HG03095 (cell line): ENCODE measurements at regions not wholly inside any gene's neighbourhood (a gene's known extent, or its start where the extent isn't known, plus 50 kb on each side); places are given as distances from the start of the nearest gene placed in this dataset.

Experiments
- ATAC-seq: cut with Tn5 transposase; IDR thresholded peaks from one replicate; pipeline ENCODE4 v1.9.1; 2021; ENCODE audit warnings: moderate library complexity; ENCODE audit not compliant: unreplicated experiment

DNA sequence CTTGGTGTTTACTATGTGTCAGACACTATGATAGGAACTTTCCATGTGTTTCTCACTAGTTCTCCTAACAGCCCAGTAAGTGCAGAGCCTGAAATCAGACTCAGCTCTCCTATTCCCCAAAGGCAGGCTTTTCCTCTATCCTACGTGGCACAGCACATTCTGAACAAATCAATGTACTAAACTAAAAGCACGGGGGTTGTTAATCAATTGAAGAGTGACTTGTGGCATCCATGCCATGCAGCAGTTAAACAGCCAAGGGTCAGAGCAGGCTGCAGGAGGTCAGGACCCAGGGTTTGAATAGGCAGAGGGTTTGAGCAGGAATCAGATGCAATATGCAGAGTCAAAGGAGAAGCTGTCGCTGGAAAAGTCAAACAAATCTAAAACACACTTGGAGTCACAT, 289.7 kb upstream of the LDB2 start:
- no peak for ATAC-seq

DNA sequence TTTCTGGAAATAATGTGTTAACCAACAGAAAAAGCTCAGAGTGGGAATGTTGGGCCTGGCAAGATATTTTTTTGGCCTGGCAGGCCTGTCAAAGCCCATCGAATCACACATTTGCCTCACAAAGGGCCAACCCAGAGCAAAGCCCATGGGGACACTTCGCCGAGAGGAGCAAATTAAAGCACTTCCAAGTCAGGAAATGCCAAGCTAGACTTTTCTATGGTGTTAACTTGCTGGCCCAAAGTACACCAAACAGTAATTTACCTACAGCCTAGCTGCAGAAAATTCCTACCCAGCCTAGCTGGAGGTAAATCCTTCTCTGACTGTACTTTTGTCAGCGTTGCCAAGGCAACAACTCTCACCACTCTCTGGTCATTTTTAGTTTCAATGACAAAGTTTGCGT, 288.6 kb upstream of the LDB2 start:
- no peak for ATAC-seq

DNA sequence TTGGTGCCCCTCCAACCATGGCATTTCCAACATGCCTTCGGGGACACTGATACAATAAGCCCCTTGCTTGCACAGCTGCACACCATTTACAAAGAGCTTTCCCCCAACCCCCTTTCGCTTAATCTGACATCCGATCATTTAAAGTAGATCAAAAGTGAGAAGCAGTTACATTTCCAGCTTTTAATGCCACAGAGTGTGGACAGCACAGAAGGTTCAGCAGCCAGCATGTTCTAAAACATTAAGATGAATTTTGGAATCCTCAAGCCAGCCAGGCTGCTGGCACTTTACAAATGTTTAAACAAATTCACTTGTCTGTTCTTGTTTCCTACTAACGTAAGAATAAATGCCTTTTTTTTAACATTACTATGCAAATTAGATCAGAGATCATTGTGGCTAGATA, 284.4 kb upstream of the LDB2 start:
- no peak for ATAC-seq

DNA sequence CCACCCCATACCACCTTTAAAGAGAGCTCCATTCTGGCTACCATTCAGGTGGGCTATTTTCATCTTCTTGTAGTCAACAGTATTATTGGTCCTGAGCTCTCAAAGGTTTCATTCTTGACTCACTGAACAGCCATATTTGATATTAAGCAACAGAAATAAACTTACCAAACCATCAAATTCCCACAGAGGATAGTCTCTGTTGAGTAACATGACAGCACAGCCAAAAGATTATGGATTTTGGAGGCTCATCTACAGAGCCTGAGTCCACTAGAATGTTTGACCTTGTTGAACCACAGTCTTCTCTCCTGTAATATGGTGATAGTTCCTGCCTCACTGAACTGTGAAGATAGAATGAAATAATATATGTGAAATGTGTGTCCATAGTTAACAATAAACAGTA, 276.3 kb upstream of the LDB2 start:
- ATAC-seq = no peak

DNA sequence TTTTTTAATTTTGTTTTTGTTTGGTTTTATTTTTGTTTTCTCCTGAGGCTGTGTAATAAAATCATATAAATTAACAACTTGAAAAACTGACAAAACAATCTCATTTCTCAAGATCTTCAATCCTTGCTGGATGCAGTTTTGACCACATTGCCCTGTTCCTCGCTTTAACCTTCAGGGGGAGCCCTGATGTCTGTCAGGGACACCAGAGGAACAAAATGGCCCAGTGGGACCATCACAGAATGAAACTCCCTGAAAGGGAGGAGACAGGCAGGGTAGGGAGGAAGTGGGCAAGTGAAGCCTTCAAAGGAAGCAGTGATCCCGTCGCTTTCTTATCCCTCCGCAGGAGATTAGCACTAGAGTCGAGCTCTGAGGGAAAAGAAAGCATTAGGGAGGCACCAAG, 274.9 kb upstream of the LDB2 start:
- ATAC-seq = no peak

DNA sequence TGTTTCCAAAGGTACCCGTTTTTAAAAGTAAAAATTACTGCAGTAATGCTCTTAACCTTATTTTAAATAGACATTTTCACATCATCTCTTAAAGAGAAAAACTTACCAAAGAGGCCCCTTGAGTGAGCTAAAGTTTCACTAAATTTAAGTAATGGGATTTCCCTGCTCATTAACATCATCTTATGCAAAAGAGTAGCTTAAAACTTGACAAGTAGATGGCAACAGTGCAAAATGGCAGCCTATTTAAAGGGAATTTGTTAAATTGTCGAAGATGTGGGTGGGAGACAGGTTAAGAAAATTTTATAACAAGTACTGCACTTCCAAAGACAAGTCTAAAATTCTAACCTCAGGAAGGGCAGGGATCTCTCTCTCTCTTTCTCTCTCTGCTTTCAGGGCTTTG, 271.7 kb upstream of the LDB2 start:
- ATAC-seq = no peak

DNA sequence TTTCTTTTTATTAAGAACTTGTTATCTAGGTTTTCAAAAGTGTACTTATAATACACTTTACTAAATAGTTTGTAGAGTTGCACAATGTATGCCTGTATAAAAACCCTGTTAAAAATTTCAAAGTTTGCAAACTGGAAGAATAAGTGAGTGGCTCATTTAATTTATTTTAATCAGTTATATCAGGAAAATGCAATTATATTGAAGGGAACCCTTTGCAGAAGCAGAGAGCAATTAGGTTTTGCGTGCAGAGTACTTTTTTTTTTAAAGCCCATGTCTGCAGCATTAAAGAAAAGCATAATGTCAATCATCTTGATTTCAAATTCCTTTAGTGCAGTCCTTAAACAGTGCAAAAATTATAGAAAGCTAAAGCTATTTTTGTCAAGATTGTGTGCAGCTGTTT, 271.3 kb upstream of the LDB2 start:
- no peak for ATAC-seq

DNA sequence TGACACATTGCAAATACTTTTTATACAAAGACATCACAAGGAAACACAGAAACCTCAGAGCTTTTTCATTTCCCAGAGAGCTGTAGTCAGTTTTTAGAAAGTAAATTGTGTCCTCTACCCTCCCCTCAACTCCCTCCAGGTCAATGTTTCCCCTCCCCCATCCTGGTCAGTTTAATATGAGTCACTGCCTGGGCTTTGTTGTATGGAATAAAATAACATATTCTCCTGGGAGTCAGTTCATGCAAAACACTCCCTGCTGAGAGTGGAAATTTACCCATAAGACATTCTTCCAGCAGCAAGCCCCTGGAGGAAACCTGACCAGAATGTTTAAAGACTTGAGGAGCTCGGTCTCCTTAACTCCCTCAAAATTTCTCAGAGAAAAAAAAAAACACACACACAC, 270.1 kb upstream of the LDB2 start:
- ATAC-seq = no peak

DNA sequence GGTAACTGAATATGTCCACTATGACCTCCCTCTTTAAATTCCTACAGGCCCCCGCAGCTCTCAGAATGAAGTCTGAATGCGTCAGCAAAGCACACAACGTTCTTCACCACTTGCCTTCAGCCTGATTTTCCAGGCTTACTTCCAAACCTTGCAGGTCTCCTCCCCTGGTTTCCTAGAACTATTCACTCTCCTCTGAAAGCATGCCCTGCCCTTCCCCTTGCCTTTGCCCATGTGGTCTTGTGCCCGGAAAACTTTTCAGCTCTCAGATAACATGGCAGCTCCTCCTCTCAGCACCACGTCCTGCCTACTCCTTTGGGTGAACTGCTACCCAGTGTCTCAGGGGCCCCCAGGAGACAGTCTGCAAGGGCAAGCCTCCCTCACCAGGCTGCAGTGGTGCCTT, 268.5 kb upstream of the LDB2 start:
- ATAC-seq = no peak

DNA sequence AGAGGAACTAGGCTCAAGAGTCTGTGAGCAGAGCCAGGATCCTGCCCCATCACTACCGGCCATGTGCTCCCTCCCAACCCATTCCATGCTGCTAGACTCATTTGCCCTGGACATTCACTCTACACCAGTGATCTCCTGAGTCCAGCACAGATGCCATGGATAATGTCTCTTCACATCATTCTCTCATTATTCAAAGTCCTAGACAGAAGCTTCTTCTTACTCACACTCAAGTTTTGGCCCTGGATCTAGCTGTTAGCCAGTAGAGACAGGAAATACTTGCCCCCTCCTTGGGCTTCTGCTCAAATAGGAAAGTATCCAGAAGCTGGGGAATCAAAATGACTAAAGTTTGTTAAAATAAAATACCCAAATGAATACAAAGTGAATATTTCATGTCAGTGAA, 266.8 kb upstream of the LDB2 start:
- no peak for ATAC-seq

DNA sequence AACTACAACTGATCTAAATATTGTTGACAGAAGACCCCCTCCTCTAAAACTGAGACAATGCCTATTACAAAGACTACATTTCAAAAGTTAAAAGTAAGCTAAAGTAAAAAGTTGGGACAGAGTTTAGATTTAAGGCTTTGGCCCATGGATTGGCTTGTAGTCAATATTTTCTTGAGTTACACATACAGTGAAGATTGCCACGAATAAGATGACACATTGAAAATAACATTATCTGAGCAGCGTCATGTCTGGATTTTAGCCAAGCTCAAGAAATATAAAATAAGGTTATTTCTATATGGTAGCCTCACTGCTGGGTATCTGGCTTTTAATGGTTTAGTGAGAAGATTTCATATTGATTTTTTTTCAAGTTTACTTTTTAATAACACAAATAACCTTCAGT, 266.2 kb upstream of the LDB2 start:
- no peak for ATAC-seq

DNA sequence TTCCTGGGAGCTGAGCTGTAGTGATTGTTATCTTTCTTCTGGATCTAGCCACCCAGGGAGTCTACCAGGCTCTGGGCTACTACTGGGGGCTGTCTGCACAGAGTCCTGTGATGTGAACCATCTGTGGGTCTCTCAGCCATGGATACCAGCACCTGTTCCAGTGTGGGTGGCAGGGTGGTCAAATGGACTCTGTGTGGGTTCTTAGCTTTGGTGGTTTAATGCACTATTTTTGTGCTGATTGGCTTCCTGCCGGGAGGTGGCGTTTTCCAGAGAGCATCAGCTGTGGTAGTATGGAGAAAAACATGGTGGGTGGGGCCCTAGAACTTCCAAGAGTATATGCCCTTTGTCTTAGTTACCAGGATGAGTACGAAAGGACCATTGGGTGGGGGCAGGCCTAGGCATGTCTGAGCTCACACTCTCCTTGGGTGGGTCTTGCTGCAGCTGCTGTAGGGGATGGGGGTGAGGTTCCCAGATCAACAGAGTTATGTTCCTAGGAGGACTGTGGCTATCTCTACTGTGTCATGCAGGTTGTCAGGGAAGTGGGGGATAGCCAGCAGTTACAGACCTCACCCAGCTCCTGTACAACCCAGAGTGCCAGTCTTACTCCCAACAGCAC, 264.8 kb upstream of the LDB2 start:
- ATAC-seq = no peak

DNA sequence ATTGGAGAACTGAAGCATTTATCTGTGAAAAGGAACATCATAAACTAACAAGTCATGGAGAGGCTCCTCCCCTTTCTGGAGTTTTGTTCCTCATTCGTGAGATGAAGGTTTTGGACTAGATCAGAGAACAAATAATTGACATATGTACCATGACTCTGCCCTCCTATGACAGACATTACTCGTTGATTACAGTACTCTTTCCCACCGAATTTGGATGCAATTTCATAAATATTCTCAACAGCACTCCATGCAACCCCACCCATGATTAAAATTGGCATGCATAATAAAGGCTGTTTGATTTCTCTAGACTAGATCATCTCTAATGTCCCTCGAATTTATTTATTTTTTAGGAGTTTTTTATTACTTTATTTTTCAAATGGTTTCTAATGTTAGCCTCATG, 258.9 kb upstream of the LDB2 start:
- no peak for ATAC-seq

DNA sequence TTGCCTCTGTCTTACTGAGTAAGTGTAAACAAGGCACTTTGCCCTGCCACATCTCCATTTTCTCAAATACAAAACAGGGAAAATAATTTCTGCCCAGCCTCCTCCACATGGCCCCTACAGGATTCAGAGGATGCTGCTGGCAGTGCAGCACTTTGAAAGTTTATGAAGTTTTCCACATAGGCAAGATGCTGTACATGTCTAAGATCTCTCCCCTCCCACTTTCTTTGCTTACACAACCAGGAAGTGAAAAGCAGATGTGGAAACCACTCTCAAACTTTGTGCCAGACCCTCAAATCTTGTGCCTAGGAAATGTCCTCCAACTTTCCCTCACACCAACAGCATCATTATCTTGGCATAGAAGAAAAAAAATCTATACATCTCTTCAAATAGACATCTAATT, 257.0 kb upstream of the LDB2 start:
- no peak for ATAC-seq

DNA sequence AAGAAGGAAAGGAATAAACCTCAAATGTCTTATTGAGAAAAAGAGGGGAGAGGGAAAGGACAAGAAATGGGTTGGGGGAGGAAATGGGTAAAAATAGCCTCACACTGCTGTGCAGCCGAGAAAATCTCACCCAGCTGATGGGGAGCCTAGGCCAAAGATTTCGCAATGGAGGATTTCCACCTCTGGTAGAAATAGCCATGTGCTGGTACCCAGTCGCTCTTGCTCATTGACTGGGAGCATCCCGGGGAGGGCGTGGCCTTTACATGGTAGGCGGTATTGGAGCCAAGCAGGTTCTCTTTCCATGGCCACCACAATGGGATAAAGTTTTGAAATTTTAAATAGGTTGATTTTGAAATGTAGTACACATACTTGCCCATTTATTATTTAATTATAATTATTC, 255.1 kb upstream of the LDB2 start:
- no peak for ATAC-seq

DNA sequence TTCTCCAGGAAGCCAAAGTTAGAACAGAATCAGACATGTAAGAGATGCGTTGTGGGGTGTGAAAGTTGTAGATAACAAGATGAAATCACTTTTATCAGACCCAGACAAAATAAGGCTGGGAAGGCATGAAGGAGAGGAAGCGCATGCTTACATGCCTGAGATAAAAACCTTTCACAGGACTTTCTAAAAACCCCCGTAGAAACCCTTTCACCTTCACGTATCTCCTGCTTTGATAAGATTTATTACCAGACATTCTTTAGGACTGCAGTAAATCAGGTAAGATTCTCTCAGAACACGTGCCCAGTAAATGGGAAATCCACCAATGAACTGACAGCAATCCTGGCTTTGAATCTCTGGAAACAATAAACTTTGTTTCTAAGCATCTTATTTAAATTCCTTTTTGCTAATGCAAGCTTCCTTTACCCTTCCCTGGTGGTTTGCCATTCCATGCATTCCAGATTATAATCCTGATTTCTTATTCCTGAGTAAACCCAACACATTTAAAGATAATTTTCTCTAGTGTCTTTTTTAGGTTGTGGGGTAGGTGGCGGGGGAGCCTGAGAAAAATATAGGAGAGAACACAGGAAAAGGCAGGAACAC, 254.6 kb upstream of the LDB2 start:
- no peak for ATAC-seq

DNA sequence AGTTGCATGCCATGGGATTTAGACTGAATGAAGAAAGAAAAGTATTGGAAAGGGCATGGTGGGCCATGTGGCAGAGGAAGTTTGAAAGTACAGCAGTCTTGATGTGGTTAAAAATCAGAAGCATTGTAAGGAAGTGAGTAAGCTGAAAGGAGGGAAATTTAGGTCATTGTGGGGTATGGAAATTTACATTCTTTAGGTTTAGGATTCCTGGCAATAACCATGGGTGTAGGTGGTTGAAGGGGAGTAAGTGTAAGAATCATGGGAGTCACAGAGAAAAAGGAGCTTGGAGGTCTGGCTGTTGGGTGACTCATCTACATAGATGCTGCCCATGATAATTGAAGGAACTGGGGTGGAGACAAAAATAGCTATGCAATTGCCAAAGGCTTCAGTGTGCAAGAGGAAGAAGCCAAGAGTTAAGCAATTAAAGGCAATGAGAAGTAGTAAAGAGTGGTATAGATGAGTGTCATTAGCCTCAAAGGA, 243.8 kb upstream of the LDB2 start:
- ATAC-seq = no peak

DNA sequence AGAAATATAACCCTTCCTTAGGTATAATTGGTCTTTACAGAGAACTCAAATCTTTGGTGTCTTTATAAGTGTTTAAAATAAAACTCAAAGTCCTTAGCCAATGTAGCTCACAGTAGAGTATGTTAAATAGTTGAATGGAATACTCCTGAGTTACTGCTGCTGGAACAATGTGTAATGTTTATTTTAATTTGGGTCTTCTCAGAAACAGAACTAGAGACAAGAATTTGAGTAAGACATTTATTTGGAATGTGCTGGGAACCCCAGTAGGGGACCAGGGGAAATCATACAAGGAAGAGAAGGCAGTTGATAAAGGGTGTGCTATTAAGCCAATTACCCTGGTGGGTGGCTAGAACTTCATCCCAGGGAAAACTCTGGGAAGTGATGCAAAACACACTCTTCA, 240.4 kb upstream of the LDB2 start:
- ATAC-seq = no peak

DNA sequence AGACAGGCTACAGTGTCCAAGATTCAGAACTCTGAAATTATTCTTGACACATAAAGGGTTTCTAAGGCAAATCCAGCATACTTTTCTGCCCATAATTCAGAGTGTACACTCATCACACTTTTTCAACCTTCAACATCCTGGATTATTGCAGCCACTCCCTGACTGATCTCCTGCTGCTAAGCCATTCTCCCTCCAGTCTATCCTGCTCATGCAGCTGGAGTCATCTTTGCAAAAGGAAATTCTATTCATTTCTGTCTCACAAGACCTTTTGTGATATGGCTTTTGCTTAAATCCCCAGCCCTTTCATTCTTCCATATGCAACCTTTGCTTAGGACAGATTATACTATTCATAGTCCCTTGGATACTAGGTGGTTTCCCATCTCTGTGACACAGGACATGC, 236.1 kb upstream of the LDB2 start:
- ATAC-seq = no peak

DNA sequence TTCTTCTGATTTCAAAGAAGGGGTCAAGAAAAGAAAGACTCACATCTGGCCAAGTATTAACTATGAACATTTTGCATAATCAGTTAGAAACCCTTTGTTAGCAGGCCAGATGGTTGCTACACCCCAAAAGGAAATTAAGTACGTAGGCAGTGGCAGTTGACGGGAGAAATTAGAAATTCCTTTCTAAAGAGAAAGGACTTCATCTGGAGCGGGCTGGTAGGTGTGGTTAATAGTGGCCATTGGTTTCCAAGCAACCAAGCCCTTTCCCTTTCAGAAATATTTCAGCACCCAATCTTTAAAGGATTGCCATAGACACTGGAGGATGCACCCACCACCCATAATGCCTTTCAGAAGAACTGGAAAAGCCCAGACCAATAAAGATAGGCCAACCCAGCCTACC, 235.7 kb upstream of the LDB2 start:
- no peak for ATAC-seq

DNA sequence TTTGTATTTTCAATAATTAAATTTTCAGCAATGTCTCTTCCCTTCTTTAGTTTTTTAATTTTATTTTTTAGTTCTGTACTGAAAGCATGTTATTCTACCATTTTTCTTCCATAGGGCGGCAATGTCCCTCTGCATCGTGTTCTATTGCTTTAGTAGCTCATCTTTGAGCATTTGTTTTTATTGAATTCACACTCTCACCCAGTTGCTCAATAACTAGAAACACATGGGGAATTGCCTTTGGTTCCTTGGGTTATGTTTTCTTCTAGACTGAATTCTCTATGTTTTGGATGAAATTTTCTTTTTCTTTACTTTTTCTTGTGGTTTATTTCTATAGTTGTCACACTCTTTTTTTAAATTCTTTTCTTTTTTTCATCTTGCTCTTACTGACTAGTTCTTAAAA, 233.8 kb upstream of the LDB2 start:
- no peak for ATAC-seq

DNA sequence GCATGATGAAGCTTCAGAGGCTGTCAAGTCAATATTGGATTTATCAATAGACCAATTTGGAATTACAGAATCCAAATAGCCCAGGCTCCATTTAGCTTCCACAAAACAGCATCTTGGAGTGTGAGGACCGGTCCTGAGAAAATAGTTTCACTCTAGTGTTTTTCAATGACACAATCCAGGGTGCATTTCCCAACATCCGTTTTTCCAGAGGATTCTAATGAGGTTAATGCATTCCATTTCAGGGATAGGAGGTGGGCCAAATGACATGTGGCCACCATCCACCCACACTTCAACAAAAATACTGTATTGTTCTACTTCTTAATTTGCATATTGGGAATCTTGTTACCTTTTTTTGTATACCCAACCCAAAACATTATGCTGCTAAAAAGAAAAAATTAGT, 229.8 kb upstream of the LDB2 start:
- ATAC-seq = no peak

DNA sequence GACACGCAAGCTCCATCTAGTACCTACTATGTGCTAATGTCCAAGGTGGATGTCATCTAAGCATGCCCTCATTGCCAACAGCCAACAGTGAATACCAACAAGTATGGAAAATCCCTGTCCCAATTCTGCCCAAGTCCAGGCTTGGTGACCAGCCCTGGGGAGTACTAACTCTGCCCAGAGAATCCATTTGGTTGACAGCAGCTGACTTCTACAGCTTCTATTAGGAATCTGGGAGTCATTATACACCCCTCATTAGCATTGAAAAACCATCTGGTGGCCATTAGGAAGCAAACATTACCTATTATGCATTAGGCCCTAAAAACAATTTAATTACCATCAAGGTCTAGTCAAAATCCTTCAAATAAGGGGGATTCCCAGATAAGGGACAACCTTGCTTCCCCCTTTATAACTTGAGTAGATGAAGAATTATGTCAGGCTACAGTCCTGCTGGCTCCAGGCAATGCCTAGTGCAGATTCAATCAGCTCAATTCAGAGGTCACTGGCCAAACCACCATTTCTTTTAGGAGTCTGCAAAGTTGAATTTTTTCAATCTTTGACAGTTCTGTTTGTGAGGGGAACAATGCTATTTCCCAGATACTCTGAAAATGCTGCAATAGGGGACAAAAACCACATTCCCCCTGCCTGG, 228.0 kb upstream of the LDB2 start:
- ATAC-seq = no peak
